T-helper 1 cell treated with Interleukin-12 subunit alpha and Interleukin-12 subunit beta and Interleukin-4 antibody, amounts not matched to agents 30 μg/mL and 1 μg/mL, for 36 hours (primary cell): ENCODE measurements at regions not wholly inside any gene's neighbourhood (a gene's known extent, or its start where the extent isn't known, plus 50 kb on each side); places are given as distances from the start of the nearest gene placed in this dataset.
"Not testable (repeated sequence)": the region's sequence is repeated elsewhere in the genome, so short reads cannot be mapped to it uniquely, and the experiment has no call there.

Experiments used
- H3K27ac Mint-ChIP-seq: one replicate; pipeline ENCODE4 v1.8.0; 2021; ENCODE audit warnings: mild to moderate bottlenecking, mixed read lengths
- H3K27me3 Mint-ChIP-seq: one replicate; pipeline ENCODE4 v1.8.0; 2021; ENCODE audit warnings: low read depth, mixed read lengths
- H3K36me3 Mint-ChIP-seq: one replicate; pipeline ENCODE4 v1.8.0; 2021; ENCODE audit warnings: low read depth, mixed read lengths
- H3K4me1 Mint-ChIP-seq: one replicate; pipeline ENCODE4 v1.8.0; 2021; ENCODE audit warnings: low read depth, mixed read lengths
- H3K4me3 Mint-ChIP-seq: one replicate; pipeline ENCODE4 v1.8.0; 2021; ENCODE audit warnings: mild to moderate bottlenecking, moderate library complexity, mixed read lengths
- H3K9me3 Mint-ChIP-seq: one replicate; pipeline ENCODE4 v1.8.0; 2021; ENCODE audit warnings: mixed read lengths

GRCh38 chr20:23140991-23141390, 54.9 kb upstream of the CD93 start:
- no peak overlapping the region for H3K27ac Mint-ChIP-seq
- peaks cover 2% of the 10 kb centered on the region for H3K36me3 Mint-ChIP-seq
- peaks cover 9% of the 10 kb centered on the region for H3K27me3 Mint-ChIP-seq
- H3K4me1 Mint-ChIP-seq = peaks cover 45% of the 10 kb centered on the region
- H3K4me3 Mint-ChIP-seq = no peak overlapping the region
- H3K9me3 Mint-ChIP-seq = no peaks in the 10 kb centered on the region

GRCh38 chr20:23139984-23140383, 53.9 kb upstream of the CD93 start:
- not testable (repeated sequence) for H3K27ac Mint-ChIP-seq, H3K36me3 Mint-ChIP-seq, H3K9me3 Mint-ChIP-seq, H3K27me3 Mint-ChIP-seq, H3K4me3 Mint-ChIP-seq
- peaks cover 41% of the 10 kb centered on the region for H3K4me1 Mint-ChIP-seq

GRCh38 chr20:23139524-23139923, 53.4 kb upstream of the CD93 start:
- no peak overlapping the region for H3K4me3 Mint-ChIP-seq
- H3K4me1 Mint-ChIP-seq = peaks cover 37% of the 10 kb centered on the region
- no peak overlapping the region for H3K27ac Mint-ChIP-seq
- H3K9me3 Mint-ChIP-seq = no peaks in the 10 kb centered on the region
- peaks cover 9% of the 10 kb centered on the region for H3K27me3 Mint-ChIP-seq
- peaks cover 2% of the 10 kb centered on the region for H3K36me3 Mint-ChIP-seq

DNA sequence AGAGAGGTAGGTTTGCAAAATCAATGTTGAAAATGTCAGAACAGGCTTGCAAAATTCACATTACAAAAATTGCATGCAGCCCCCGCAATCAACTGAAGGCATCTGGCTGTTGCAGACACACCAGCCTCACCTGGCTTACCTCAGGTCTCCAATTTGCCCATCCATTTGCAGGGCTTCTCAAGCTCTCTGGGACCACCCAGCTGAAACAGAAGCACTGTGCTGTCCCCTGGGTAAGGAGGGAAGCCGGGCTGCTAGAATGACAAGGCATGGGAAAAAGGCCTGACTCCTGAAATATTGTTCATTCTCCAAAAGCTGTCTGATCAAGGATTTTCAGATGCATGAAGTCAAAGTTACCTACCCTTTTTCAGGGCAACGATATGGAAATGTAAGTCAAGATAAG, 52.6 kb upstream of the CD93 start:
- Mint-ChIP-seq H3K4me1 (peaks cover 31% of the 10 kb centered on the region), H3K4me3 (no peak overlapping the region)

DNA sequence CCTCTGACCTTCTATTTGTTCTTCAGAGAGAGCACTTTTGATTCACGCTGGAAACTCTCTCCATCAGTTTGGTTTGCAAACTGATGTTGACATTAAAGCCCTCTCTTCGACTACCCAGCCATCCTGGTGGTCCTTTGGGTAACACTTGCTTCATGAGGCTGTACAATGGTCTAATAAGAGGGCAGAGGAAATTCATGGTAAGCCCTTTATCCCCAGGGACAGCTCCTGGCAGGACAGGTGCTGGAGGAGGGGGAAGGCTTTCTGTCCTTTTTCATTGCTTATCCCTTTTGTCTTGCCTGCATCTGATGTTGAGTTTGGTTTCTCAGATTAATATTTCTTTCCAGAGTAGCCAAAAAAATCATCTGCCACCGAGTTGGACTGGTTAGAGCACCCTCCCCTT, 52.1 kb upstream of the CD93 start:
- H3K4me1 Mint-ChIP-seq = peaks cover 31% of the 10 kb centered on the region
- peaks cover 2% of the 10 kb centered on the region for H3K36me3 Mint-ChIP-seq
- H3K27me3 Mint-ChIP-seq = peaks cover 5% of the 10 kb centered on the region
- no peaks in the 10 kb centered on the region for H3K9me3 Mint-ChIP-seq
- H3K4me3 Mint-ChIP-seq = no peak overlapping the region
- no peak overlapping the region for H3K27ac Mint-ChIP-seq

More for the DNA sequence above, 52.6 kb upstream of the CD93 start:
- H3K27ac Mint-ChIP-seq = no peak overlapping the region
- H3K36me3 Mint-ChIP-seq = peaks cover 2% of the 10 kb centered on the region
- peaks cover 9% of the 10 kb centered on the region for H3K27me3 Mint-ChIP-seq
- H3K9me3 Mint-ChIP-seq = no peaks in the 10 kb centered on the region

DNA sequence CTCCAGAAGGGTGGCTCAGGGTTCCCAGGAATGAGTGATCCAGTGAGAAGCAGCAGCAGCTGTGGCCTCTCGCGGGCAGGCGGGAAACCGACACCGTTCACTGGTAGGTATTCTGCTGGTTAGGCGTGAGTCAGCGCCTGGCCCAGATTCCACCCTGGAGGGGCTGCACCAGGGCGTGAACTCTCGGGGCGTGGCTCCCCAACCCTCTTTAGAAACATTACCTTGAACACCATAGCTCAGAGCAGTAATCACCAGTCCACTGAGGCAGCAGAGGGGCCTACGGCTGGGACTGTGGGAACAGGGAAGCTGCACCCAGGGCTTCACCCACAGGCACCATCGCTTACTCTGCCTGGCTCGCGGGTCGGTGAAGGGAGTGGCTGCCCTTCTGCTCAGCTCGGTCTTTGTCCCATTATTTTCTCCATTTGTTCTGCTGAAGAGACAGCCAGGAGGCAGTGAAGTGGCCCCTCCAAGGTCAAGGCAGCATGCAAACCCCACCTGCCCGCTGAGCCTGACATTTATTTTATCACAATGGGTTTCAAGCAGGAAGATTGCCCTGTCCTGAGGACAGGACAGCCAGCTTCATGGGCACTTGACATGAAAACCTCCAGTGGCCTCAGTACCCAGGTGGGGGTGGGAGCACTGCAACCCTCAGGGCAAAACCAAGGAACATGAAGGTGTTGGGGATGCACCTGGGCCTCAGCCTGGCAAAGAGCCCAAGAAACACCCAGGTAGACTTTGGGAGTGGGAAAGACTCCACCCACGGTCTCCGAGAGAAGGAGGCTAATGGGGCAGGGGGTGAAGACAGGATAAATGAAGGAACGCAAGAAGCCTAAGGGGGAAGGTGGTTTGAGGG, 51.0 kb upstream of the CD93 start:
- peaks cover 2% of the 10 kb centered on the region for H3K36me3 Mint-ChIP-seq
- H3K27me3 Mint-ChIP-seq = peaks cover 8% of the 10 kb centered on the region
- no peak overlapping the region for H3K4me3 Mint-ChIP-seq
- no peak overlapping the region for H3K27ac Mint-ChIP-seq
- no peaks in the 10 kb centered on the region for H3K9me3 Mint-ChIP-seq
- H3K4me1 Mint-ChIP-seq = peaks cover 27% of the 10 kb centered on the region

GRCh38 chr20:23135449-23136420, 49.6 kb upstream of the CD93 start:
- H3K4me1 Mint-ChIP-seq = peaks cover 20% of the 10 kb centered on the region
- H3K27me3 Mint-ChIP-seq = peaks cover 9% of the 10 kb centered on the region
- H3K36me3 Mint-ChIP-seq = peaks cover 2% of the 10 kb centered on the region
- H3K27ac Mint-ChIP-seq = no peak overlapping the region
- no peak overlapping the region for H3K4me3 Mint-ChIP-seq
- no peaks in the 10 kb centered on the region for H3K9me3 Mint-ChIP-seq
